HG03571 (cell line): ENCODE measurements at regions not wholly inside any gene's neighbourhood (a gene's known extent, or its start where the extent isn't known, plus 50 kb on each side); places are given as distances from the start of the nearest gene placed in this dataset.
"Not testable (repeated sequence)": the region's sequence is repeated elsewhere in the genome, so short reads cannot be mapped to it uniquely, and the experiment has no call there.

ENCODE experiments used
- ATAC-seq: cut with Tn5 transposase; IDR thresholded peaks from one replicate; pipeline ENCODE4 v1.9.1; 2021; ENCODE audit not compliant: unreplicated experiment

DNA sequence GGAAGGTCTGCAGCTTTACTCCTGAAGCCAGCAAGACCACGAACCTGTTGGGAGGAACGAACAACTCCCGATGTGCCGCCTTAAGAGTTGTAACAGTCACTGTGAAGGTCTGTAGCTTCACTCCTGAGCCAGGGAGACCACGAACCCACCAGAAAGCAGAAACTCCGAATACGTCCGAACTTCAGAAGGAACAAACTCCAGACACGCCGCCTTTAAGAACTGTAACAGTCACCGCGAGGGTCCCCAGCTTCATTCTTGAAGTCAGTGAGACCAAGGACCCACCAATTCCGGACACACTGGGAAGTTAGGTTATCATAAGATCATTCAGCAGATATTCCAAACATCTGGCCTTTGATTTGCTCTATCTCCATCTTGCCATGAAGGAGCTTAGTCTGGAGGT, 1623.0 kb downstream of the SLITRK1 start:
- ATAC-seq = no peak

DNA sequence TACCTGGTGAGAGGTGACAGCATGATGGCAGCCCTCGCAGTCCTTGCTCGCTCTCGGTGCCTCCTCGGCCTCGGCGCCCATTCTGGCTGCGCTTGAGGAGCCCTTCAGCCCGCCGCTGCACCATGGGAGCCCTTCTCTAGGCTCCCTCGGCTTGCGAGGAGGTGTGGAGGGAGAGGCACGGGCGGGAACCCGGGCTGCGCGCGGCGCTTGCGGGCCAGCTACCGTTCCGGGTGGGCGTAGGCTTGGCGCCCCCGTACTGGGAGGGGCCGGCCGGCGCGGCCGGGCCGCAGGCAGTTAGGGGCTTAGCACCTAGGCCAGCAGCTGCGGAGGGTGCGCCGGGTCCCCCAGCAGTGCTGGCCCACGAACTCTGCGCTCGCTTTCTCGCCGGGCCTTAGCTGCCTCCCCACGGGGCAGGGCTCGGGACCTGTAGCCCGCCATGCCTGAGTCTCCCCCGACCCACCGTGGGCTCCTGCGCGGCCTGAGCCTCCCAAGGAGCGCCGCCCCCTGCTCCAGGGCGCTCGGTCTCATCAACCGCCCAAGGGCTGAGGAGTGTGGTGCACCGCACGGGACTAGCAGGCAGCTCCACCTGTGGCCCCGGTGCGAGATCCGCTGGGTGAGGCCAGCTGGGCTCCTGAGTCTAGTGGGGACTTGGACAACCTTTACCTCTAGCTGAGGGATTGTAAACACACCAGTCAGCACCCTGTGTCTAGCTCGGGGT, 1624.3 kb downstream of the SLITRK1 start:
- ATAC-seq = no peak

DNA sequence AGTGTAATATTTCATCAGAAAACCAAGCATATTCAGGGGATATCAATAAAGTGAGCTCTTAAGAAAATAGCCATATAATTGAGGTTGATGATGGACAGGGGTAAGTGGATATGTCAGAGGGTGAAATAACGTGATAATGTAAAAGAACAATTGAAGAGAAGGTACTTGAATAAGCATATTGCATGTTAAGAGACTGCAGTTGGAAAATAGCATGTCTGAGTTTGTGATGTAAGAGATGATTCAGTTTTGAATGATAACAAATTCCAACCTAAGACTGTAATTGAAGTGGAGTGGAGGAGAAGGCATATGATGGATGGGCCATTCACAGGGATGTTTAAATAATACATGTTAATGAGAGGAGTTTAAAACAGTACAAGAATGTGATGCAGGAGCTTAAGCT, 1633.5 kb downstream of the SLITRK1 start:
- no peak for ATAC-seq

DNA sequence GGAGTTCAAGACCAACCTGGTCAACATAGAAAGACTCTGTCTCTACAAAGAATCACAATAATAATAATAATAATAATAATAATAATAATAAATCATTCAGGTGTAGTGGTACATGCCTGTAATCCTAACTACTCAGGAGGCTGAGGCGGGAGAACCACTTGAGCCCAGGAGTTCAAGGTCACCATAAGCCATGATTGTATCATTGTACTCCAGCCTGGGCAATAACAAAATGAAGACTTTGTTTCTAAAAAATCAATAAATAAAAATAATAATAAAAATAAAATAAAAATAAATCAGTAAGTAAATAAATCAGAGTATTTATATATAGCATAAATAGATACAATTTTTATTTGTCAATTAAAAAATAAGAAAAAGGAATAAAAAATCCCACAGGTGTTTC, 1636.4 kb downstream of the SLITRK1 start:
- no peak for ATAC-seq

DNA sequence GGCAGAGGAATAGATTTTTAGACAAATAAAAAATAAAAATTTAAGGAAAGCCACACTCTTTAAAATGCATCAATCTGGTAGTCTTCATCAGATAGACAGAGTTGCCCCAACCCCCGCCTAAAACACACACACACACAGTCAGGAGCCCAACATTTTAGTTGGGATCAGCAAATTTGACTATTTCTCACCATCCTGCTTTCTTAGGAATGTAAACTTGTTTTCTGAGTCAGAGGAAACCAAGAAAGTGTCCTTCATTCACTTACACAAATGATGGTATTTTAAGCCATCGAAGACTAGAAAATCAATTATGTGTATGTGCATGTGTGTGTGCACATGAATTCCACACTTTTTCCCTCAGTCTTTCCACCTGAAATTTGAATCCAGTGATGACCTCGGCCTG, 1657.5 kb downstream of the SLITRK1 start:
- ATAC-seq = no peak

DNA sequence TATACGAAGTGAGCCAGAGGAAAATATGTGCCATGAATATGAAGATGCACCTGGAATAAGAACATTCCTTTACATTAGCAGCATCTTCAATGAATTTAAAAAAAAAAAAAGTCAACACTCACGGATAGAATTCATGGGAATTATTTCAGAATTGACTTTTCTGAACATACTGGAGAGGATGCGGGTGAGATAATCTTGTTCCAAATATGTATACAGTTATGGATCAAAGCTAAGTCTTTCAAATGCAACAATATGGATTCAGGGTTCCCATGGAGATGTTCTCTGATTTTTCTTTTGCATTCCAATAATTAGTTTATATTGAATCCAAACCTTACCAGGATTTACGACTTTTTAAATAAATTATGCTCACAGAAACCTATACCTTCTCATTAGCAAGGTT, 1660.7 kb downstream of the SLITRK1 start:
- ATAC-seq = no peak

DNA sequence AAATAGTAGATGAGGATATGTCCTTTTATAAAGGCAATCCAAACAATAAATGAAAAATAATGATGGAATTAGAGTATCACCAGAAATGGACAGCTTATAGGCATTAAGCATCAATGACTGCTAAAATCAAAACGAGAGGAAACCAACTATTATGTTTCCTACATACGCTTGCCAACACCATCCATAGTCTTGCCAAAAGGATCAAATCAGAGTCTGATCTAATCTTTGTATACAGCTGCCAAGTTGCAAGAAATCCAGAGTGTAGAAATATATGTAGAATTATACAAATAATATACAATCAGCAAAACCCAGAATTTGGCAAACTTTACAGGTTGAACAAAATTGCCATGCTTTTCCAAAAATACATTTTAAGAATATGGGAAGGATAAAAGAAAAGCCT, 1661.6 kb downstream of the SLITRK1 start:
- no peak for ATAC-seq

DNA sequence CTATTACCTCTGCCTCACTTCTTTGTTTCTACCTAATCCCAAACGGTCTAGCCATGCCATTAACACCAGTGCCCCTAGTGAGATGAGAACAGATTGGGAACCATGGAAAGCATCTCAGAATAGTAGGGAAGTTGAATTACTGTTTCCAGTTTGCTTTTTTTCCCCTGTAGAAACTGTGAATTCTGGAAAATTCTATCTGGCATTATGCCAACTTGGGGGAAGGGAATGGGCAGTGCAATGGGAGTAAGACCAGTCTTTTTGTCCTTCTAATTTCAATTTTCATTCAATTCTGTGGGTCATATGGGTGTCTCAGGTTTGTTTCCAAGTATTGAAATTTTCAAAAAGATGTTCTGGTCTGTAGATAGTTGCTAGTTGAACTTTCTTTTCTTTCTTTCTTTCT, 1666.1 kb downstream of the SLITRK1 start:
- ATAC-seq = no peak

DNA sequence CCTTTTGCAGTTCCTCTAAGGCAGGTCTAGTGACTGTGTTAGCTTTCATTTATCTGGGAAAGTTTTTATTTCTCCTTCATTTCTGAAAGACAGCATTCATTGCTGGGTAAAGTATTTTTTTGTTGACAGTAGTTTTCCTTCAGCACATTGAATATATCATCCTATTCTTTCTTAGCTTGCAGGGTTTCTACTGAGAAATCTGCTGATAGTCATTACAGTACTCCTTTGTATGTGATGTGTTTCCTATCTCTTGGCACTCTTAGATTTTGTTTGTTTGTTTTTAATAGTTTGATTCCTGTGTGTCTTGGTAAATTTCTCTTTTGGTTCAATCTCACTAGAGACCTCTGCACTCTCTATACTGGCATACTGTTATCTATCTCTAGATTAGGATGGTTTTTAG, 1667.9 kb downstream of the SLITRK1 start:
- no peak for ATAC-seq

DNA sequence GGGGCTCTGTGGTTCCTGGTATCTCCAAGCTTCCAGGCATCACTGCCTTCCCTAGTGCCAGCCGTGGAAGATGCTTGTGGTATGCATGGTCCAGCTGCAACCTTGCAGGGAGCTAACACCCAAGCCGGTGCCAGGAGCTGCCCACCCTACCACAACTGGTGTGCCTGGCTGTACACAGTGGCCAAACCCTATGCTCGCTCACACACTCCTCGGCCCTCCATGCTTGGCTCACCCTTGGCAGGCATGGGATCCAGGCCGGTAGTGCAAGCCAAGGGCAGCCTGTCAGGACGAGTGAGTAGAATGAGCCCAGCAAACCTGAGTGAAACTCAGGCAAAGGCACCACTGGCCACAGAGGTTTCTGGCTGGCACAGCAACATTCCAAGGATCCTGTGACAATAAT, 1676.0 kb downstream of the SLITRK1 start:
- no peak for ATAC-seq

DNA sequence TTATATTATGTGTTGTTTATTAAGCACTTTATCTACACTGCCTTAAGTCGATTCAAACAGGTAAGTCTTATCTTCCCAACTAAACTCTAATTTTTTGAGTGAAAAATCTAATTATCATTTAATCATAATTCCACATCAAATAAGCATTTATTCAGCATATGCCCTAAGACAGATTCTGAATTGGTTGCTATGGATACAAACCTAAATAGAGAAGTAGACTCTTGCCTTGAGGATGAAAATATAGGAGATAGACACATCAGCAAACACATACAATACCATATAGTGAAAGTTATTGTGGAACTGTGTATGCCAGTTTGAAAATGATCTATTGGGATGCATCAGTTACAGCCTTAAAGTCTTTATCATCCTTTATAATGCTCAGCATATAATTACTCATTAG, 1679.9 kb downstream of the SLITRK1 start:
- no peak for ATAC-seq

DNA sequence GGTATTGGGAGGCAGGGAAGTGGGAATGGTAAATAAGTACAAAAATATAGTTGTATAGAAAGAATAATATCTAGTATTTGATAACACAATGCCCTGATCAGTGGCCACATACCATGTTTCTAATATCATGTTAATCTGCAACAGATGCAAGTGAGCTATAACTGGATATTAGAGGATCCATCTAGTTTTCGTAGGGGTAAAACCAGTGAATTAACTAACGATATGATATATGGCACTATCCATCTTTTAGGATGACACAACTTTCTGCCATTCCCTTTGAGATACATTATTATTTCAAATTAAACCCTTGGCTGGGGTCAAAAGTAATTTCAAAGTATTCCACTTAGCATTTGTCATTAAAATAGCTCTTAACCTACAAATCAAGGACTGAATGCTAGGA, 1686.2 kb downstream of the SLITRK1 start:
- no peak for ATAC-seq

DNA sequence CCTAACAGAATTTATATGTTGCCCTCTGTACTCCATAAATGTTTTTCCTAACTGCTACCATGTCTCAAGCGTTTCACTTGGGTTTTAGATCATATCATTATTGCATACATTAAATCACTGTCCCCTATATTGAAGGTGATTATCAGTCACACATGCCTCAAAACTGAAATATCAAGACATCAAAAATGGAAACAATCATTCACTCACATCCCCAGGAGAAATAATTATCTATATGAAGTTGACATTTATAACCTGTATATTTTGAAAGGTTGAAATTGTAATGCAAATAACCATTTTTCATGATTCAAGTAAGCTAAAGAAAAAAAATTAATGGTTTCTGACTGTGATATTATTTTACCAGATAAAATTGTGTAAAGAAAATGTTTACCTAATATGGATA, 1695.0 kb downstream of the SLITRK1 start:
- no peak for ATAC-seq

DNA sequence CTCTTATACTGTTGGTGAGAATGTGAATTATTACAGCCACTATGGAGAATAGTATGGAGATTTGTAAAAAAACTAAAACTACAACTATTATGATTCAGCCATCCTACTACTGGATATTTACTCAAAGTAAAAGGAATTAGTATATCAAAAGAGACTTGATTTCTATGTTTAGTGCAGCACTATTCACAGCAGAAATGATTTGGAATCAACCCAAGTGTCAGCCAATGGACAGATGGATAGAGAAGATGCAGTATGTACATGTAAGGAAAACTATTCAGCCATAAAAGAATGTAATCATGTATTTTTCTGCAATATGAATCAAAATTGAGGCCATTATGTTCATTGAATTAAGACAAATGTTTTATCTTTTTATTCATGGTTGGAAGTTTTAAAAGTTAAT, 1705.5 kb downstream of the SLITRK1 start:
- ATAC-seq = no peak

DNA sequence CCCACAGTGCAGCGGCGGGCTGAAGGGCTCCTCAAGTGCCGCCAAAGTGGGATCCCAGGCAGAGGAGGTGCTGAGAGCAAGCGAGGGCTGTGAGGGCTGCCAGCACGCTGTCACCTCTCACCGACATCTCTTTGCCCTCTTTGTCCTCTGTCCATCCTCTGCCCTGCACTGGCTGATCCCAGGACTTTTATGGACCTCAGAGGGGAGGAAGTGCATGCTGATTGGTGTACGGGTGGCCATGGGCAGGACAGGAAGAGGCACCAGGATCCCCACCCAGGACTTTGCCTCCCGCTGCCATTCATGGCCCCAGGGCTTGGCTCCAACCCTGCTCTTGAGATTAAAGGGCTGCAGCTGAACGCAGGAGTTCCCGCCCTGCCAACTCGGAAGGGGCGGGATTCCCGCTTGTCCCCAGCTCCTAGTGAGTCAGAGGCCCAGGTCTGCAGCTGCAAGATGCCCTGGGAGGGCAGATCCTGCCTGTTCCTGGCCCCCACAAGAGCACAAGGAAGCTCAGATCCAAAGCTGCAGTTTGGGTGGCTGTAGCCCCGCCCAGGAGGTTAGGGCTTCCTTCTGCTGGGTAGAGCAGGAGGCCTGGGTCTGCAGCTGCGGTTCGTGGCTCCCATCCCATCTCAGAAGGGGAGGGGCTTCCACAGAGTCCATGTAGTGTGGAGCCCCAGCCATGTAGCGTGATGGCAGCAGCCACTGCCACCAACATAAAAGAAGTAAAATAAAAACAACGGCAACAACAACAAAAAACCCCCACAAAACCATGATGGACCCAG, 1716.7 kb downstream of the SLITRK1 start:
- no peak for ATAC-seq

DNA sequence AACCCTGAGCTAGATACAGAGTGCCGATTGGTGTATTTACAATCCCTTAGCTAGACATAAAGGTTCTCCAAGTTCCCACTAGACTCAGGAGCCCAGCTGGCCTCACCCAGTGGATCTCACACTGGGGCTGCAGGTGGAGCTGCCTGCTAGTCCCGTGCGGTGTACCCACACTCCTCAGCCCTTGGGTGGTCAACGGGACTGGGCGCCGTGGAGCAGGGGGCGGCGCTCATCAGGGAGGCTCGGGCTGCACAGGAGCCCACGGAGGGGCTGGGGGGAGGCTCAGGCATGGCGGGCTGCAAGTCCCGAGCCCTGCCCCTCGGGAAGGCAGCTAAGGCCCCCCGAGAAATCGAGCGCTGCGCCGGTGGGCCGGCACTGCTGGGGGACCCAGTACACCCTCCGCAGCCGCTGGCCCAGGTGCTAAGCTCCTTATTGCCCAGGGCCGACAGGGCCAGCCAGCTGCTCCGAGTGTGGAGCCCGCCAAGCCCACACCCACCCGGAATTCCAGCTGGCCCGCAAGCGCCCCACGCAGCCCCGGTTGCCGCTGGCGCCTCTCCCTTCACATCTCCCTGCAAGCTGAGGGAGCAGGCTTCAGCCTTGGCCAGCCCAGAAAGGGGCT, 1717.4 kb downstream of the SLITRK1 start:
- ATAC-seq = not testable (repeated sequence)

DNA sequence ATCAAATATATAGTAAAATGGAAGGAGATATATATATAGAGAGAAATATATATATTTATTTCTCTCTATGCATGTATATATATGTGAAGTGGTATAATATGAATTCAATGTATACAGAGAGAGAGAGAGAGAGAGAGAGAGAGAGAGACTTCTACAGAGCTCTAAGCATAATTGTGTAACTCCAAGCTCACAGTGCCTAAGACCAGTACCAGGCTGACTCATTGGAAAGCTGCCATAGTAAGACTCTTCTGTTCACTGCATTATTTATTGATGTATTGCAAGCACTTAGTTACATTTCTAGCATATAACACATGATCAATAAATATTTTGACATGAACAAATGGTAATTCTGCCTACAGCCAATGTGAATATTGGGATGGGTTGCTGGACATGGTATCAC, 1734.7 kb downstream of the SLITRK1 start:
- ATAC-seq = no peak

DNA sequence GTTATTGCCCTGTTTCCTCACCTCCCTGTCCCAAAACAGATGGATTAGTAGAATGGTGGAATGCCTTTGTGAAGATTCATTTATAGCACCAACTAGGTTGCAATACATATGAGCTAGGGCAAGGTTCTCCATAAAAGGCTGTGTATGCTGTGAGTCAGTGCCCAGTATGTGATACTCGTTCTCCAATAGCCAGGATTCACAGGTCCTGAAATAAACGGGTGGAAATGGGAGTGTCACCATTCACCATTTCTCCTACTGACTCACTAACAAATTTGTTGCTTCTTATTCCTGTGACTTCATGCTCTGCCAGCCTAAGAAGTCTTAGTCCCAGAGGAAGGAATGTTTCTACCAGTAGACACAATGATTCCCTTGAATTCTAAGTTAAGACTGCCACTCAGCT, 1745.4 kb downstream of the SLITRK1 start:
- no peak for ATAC-seq

DNA sequence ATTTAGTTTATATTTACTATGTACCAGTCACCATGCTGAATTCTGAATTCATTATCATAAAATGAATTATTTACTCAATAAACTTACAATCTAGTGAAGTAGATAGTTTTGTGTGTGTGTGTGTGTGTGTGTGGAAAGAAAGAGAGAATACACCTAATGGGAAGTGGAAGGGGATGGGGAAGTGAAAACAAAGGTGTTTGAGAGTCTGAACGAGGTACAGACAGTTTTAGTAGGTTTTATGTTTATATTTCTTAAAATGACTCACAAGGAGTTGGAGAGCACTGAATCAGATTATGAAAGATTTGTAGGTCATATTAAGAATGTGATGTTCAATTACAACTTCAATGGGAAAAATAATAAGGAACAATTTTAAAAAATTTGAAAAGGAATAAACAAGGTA, 1753.0 kb downstream of the SLITRK1 start:
- no peak for ATAC-seq

DNA sequence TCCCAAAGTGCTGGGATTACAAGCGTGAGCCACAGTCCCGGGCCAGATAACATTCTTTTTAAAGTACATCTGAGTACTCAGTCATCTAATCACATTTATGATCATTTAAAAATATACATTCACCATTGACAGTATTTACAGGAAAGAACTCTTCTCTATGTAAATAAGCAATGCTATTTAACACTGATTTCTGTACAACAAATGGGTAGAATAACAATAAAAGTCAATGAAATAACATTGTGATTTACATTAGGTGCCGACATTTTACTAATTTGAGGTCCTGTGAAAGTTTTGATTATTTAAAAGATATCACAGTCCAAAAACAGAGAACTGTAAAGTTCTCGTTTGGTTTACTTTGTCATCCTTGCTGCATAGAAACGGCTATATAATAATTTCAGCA, 1763.7 kb downstream of the SLITRK1 start:
- no peak for ATAC-seq

DNA sequence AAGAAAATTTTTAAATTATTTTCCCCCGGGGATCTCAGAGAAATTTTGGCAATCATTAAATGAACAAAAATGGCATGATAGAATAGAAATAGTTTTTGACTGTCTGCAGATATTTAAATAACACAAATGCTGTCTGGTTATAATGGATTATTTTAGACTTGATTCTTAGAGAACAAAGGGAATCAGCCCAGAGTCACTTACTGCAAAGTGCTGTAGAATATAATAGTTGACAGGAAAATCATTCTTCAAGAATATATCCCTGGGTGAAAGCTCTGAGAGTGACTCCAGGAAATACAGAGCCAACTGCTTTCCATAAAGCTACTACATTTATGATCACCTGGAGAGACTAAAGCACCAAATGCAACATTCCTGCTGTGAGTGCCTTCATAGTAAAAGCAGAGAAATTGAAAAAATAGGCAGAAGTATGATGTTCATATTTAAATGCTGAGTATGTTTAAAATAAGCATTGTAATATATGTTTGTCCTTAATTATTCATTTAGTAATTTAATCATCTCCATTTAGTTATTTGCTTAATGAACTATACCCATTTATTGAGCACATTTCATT, 1765.8 kb downstream of the SLITRK1 start:
- ATAC-seq = no peak

DNA sequence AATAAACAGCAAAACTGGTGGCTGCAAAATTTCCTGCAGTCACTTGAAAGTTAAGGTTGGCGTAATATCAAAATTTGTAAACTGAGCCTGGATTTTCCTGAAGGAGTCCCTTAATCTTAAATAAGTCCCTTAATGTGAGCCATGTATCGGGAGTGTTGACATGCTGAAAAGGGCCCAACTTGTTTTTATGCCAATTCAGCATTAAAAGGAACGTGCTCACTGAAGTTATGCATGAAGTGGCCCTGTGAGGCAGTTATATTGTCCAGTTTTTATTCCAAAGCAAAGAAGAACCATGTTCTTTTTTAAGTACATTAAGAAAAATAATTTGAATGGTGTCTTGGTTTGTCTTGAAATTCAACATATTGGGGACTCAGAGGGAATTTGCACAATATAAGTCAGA, 1766.9 kb downstream of the SLITRK1 start:
- no peak for ATAC-seq
